ENCODE measurements at regions not wholly inside any gene's neighbourhood (a gene's known extent, or its start where the extent isn't known, plus 50 kb on each side); places are given as distances from the start of the nearest gene placed in this dataset.

DNA sequence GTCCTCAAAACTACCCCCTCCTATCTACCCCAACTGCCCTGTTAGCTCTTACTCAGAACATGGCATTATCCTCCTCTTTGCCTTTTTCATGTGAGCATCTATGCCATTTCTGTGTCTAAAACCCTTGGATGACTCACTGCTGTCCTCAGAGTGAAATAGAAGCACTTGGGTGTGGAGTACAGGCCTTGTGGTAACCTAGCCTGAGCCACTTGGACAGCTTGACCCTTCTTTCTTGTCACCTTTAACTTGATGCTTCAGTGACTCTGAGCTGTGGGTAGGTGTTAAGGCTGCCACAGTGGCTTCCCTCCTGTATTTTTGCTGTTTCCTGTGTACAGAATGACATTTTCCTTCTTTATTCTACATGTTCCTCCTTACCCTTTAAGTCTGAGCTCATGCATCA lies 391.4 kb downstream of the SH3GL2 start:
- intact Hi-C loops (cut with DNase I) = loop anchor here in 1 of 10 donors (2.0 kb wide), 1 partner anchor 25 kb away; no protein-coding TSS in a partner anchor
- Histone ChIP-seq H3K36me3 (no peaks in the 10 kb centered on the region), H3K27me3 (no peaks in the 10 kb centered on the region)

DNA sequence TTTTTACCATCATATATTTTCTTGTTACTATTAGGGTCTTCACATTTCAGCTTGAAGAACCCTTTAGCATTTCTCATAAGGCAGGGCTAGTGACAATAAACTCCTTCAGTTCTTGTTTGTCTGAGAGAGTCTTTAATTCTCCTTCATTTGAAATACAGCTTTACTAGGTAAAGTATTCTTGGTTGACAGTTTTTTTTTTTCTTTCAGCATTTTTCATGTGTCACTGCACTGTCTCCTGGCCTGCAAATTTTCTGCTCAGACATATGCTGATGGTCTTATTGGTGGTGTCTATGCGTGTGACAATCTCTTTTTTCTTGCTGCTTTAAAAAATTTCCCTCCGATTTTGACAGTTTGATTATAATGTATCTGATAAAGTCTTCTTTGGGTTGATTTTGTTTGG lies 399.9 kb downstream of the SH3GL2 start:
- Histone ChIP-seq H3K4me3 (no peak overlapping the region), H3K36me3 (no peaks in the 10 kb centered on the region), H3K4me1 (no peaks in the 10 kb centered on the region), H3K9me3 (peaks cover 0 to 71% (median 25%) of the 10 kb centered on the region in 11 donors), H3K27me3 (no peaks in the 10 kb centered on the region), H3K27ac (no peak overlapping the region)
- intact Hi-C loops (cut with DNase I) = no loop called here
- TF ChIP-seq, protein P1, sequence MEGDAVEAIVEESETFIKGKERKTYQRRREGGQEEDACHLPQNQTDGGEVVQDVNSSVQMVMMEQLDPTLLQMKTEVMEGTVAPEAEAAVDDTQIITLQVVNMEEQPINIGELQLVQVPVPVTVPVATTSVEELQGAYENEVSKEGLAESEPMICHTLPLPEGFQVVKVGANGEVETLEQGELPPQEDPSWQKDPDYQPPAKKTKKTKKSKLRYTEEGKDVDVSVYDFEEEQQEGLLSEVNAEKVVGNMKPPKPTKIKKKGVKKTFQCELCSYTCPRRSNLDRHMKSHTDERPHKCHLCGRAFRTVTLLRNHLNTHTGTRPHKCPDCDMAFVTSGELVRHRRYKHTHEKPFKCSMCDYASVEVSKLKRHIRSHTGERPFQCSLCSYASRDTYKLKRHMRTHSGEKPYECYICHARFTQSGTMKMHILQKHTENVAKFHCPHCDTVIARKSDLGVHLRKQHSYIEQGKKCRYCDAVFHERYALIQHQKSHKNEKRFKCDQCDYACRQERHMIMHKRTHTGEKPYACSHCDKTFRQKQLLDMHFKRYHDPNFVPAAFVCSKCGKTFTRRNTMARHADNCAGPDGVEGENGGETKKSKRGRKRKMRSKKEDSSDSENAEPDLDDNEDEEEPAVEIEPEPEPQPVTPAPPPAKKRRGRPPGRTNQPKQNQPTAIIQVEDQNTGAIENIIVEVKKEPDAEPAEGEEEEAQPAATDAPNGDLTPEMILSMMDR (IDR thresholded peaks at IDR 0.05) = no peak
- DNase-seq = no peak
- WGBS, 2 donors = 92 to 97% methylated on average over 2 of the region's 2 CpGs
- ATAC-seq = no peak

More for the DNA sequence above, 391.4 kb downstream of the SH3GL2 start:
- H3K9me3 ChIP-seq = peaks cover 0 to 12% (median 0%) of the 10 kb centered on the region in 11 donors
- H3K27ac ChIP-seq = no peak overlapping the region
- H3K4me1 ChIP-seq = no peaks in the 10 kb centered on the region
- ATAC-seq (no peak), DNase-seq (no peak)
- no peak overlapping the region for H3K4me3 ChIP-seq
- TF ChIP-seq, protein P1 (IDR thresholded peaks at IDR 0.05) = no peak

DNA sequence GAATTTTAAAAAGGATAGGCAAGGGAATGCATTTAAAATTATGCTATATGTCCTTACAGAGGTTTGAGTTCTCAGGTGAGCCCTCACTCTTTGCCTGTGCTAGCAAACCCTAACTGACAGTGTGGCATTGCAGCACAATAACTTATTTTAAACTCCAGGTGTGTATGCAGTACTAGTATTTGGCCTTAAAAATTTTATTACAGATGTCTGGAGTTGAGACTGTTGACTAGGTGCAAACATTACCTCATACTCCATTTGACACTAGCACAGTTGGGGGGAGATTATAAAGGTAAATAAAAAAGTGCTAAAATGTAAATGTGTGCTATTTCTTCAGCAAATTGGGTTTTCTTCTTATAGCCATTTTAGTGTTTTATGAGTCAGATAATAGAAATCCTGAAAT lies 407.7 kb downstream of the SH3GL2 start:
- TF ChIP-seq, protein P1 (IDR thresholded peaks at IDR 0.05) = no peak
- Histone ChIP-seq H3K9me3 (peaks cover 0 to 3% (median 0%) of the 10 kb centered on the region in 11 donors), H3K27me3 (no peaks in the 10 kb centered on the region), H3K36me3 (no peaks in the 10 kb centered on the region), H3K4me1 (no peaks in the 10 kb centered on the region), H3K4me3 (no peak overlapping the region), H3K27ac (no peak overlapping the region)
- no peak for ATAC-seq
- no peak for DNase-seq
- intact Hi-C loops (cut with DNase I) = loop anchor here in 1 of 10 donors (10.0 kb wide), 1 partner anchor 82 kb away; no protein-coding TSS in a partner anchor

DNA sequence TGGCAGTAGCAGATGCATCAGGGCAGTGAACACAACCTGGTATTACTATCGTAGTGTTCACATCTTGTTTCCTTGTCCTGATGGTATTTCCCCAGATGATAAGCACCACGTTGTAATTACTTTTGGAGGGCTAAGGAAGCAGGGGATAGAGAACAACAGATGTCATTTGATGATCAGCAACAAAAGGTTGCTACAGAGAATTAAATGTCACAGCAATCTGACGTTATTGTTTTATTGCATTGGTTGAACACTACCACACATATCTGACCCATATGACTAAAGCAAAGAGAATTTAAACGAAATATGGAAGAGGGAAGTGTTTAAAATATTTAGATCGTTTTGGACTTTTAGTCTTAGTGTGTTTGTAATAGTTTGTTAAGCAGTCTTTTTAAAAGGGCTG lies 408.3 kb downstream of the SH3GL2 start:
- H3K27me3 ChIP-seq = no peaks in the 10 kb centered on the region
- DNase-seq (no peak), ATAC-seq (no peak)
- H3K36me3 ChIP-seq = no peaks in the 10 kb centered on the region
- intact Hi-C loops (cut with DNase I) = loop anchor here in 1 of 10 donors (10.0 kb wide), 1 partner anchor 82 kb away; no protein-coding TSS in a partner anchor
- no peak overlapping the region for H3K27ac ChIP-seq
- TF ChIP-seq, protein P1 (IDR thresholded peaks at IDR 0.05) = no peak
- H3K4me3 ChIP-seq = no peak overlapping the region
- H3K9me3 ChIP-seq = no peaks in the 10 kb centered on the region
- no peaks in the 10 kb centered on the region for H3K4me1 ChIP-seq
- WGBS, 2 donors = 45 to 50% methylated on average over 5 of the region's 5 CpGs
